ENCODE measurements at regions not wholly inside any gene's neighbourhood (a gene's known extent, or its start where the extent isn't known, plus 50 kb on each side); places are given as distances from the start of the nearest gene placed in this dataset.

DNA sequence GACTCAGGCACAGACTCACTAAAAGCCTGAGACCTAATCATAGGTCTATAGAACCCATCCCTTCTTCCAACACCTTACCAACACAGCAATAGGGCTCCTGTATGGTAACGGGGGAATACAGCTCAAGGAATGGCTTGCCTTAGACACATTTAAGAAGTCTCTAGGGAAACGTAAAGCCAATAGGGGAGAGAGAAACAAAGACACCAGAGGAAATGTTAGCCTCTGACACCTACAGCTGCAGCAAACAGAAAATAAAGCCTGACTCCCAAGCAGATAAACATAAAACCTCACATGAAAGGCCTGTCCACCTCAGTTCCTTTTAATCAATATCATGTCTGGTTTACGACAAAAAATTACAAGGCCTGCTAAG lies 51.1 kb upstream of the NCOA1 start:
- no peak for DNase-seq

DNA sequence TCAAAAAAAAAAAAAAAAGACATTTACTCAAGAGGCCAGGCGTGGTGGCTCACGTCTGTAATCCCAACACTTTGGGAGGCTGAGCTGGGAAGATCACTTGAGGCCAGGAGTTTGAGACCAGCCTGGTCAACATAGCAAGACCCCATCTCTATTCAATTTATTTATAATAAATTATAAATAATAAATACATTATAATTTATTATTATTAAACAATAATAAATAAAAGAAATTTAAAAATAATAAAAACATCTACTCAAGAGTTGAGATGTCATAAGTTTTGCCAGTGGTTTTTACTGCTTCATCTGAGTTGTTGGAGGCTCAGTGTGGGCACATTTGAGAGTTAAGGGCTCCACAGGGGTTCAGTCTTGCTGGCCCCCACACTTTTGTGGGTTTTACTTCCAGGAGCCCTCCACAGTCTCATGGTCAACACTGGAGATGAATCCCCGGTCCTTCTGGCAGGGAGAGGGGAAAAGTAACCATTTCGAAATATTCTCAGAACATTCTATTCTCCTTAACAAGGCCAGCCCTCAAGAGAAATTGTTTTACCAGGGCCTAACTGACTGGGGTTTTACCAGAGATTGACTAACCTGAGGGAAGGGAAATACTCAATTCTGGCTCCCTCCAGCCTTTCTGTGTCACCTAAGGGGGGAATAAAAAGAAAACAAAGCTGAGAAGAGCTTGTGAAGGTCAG lies 51.6 kb upstream of the NCOA1 start:
- no peak for DNase-seq

DNA sequence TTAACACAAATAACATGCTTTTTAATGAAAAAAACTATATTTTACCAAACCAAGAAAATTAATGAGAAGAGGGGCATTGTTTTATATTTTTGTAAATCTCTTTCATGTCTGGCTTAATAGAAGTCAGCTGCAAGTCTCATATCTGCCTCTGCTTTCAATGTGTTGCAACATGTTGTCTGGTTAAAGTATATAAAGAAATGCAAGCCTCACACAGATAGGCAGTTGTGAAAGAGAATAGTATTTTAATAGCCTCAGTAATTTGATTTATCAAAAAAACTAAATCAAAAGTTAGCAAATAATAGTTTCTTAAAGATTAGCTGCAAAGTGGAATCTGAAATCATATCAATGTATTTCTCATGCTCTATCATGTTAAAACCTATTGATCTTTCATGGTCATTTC lies 52.9 kb upstream of the NCOA1 start:
- DNase-seq = no peak

DNA sequence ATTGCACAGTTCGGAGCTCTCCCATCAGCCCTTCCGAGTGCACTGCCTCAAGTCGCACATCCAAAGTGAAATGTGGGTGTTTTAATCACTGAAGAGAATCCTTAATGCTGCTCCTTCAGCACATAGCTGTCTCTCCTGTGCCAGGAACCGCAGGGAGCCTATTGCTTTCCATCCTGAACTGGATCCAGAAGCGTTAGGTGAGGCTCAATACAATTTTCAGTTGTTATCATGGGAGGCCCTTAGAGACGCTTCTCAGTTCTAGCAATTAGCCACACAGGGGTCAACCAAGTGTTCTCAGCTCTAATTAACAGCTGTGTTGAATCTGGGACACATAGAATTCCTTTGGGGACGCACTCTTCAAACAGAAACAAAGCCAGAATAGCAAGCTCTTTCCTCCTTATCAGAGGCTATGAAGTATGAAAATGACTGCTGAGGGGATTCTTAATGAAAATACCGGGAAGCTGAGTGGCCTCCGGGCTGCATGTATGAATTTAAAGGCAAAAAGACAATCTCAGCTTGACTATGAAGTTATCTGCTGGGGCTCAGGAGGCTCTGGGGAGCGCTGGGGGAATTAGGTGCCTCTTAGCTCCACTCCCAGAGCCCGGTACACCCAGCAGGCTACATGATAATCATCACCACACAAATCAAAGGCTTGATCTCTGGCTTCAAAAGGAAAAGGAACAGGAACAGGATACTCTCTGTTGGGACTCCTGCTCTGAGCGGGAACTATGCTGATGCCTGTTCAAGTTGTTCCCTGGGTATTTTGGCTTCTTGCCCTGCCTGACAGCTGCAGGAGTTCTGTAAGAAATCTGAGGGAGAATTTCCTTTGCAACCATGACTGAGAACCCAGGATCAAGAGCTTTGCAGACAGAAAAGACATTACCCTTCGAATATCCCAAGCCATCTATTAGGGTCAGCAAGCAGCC lies 55.4 kb upstream of the NCOA1 start:
- DNase-seq = peak; percentile 99

DNA sequence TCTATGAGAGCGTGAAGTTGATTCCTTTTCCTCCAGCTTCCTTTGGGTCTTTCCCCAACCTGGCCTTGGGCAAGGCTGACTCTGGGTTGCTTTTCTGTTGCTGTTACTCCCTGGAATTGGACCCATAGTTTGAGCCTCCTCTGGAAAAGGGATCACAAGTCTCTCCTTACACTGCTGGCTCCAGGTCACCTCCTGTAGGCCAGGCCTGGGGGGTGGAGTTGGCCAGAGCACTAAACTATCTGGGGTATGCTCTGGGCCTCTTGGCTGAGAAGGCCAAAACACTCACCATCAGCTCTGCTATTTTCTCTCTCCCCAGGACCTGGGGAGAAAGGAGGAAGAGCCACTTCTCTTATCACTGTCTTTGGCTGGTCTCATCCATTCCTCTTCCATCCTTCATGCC lies 56.5 kb upstream of the NCOA1 start:
- peak; percentile 61 for DNase-seq

DNA sequence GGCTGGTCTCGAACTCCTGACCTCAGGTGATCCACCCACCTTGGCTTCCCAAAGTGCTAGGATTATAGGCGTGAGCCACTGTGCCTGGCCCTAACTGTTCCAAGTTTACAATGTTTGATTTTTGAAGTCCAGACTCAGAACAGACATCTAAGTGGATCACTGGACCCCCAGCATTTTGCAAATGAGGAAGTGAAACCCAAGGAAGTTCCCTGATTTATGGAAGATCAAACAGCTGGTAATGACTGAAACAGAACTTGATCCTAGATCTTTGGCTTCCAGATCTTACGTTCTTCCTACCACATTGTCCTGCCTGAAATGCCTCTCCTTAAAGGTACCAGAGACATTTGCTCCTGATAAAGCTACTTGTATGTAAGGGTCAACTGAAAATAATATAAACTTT lies 58.3 kb upstream of the NCOA1 start:
- DNase-seq = no peak

DNA sequence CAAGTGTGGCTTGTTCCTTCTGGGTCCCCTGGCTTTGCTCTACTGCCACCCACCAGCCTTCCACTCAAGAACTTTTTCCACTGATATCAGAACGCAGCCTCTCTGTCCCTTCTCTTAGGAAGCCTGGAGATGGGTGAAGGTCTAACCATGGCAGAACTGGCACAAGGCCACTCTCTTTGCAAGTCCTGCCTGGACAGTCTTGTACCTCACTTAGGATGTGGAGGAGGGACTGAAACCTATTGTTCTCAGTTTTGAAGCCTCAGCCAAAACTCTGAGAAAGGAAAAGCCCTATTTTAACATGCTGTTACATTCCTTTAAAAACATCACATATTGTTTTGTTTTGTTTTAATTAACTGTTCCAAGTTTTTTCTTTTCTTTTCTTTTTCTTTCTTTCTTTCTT lies 58.9 kb upstream of the NCOA1 start:
- DNase-seq = peak; percentile 38

DNA sequence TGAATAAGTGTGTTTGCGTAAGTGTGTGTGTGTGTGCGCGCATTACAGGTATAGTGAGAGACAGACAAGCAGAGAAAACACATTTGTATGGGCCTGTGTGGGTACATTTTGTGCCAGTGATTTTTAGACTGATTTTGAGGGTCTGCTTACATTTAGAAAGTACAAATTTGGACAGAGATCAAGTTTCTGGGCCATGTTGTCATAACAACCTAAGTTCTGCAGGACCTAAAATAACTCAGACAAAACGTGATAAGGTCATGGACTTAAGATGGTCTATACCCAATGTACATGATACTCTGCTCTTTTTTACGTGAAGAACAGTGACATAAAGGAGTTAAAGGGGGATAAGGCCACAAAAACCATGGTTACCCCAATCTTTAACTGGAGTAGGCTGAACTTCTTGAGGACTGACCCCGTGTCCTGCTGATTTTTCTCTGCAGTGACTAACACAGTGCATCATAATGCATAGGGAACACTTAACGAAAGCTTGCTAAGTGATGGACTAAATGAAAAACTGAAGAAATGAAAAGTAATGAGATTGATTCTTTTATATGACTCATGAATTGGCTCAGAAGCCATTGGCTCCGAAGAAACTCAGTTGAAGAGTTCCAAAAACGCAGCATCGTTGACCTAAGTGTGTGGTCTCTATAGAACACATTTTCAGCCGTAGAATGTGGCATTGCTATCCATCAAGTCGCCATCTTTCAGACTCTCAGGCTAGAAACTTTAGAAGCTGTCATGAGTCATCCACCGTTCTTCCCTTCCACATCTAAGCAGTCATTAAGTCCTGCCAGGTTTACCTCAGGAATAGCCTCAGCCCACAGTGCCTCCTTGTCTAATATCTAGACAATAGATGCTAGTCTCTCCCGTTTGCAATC lies 61.6 kb upstream of the NCOA1 start:
- peak; percentile 66 for DNase-seq

DNA sequence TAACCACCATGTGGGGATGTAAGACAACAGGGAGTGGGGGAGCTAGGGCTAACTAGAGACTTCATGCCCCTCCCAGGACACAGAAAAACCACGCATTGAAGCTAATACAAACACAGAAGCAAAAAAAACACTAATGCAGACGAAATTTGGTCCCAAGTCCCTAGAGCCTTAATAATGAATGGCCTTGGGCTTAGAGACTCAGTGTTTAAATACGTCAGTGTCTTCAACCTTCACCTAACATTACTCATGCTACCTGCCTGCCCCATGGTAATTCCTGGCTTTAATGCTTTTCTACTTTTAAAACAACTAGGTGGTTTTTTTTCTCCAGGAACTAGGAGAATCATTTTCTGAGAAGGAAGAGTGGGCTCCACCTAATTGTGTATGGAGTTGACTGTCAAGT lies 64.1 kb upstream of the ITSN2 start:
- no peak for DNase-seq

DNA sequence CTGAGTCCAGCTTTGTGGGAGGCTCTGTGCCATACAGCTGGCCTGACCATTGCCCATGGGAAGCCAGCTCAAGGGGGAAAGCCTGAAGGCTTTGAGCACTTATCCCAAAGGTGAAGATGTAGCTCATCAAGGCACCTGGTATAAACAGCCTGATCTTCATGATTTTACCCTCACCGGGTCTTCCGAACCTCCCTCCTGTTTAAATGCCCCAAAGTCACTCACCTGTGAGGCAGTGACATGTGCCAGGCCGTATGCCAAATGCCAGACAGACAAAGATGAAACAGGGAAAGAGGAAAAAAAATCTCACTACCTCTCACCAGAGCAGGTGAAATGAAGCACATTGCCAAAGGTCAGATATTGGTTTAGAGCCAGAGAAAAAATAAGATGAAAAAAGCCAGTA lies 62.8 kb upstream of the ITSN2 start:
- no peak for DNase-seq

DNA sequence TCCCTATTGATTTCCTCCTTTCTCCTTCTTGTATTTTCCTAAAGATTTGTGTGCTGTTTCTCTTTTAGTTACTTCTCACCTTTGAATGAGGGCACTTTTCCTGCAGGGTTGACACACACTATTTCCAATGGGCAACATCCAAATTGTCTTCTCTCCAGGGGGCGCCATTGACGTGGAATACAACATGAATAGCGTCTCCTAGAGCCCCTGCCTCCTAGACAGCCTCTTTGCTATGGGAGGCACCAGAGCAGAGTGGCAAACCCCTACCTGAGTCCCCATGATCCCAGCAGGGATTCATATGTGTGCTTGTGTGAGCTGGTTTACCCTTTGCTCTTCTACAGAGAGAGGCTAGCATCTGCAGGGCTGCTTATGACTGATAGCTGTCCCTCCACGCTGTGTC lies 61.3 kb upstream of the ITSN2 start:
- DNase-seq = peak; percentile 77

DNA sequence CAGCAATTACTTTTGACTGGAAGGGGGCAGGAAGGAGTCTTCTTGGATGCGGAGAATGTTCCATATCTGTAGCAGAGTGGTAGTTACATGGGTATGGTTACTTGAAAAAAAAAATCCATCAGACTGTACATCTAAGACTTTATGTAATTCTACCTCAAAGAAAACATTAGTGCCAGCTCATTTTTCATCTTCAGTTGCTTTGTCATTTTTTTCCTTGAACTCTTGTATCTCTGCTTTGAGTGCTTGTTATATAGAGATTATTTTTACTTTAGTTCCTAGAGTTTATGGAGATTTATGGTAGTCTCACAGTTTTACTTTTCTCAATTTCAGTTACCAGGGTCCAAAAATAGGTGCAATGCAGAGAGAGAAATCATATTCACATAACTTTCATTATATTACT lies 60.0 kb upstream of the ITSN2 start:
- no peak for DNase-seq

DNA sequence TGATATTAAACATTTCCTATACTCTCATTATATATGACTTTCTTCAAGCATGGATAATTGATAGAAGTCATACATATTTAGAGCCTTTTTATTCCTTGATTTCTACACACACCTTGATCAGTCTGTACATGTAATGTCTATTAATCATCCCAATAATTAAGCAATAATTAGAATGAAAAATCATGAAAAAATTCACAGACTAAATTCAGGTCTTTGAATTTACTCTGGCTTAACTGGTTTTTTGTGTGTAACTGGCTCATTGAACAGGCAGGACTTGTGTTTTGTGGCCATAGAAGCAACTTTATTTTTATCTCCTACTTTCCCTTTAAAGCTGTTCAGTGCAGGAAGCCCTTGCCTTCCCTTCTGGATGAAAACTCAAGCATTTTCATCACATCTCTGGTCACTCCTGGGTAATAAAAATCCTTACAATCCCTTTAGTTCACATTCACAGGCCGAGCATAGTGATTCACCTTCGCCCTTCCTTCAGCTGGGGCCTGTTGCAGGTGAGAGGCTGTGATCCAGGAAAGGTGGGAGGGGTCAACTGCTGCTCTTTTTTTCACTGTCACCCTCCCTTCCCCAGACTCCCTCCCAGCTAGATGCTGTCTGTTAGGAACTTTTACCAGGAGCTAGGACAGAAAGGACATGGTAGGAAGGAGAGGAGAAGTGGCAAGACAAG lies 58.0 kb upstream of the ITSN2 start:
- no peak for DNase-seq

DNA sequence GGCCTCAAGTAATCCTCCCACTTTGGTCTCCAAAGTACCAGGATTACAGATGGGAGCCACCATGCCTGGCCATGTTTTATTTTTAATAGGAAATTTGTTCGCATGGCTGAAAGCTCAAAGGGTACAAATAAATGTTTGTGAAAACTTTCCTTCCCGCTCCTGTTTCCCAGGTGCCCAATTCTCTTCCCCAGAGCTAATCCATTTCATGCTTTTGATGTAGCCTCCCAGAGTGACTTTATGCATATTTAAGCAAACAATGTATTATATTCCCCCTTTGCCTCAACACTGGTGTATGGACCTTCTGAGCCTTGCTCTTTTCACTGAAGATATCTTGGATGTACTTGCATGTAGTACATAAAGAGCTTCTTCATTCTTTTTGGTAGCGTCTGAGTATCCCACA lies 52.5 kb upstream of the ITSN2 start:
- DNase-seq = no peak

DNA sequence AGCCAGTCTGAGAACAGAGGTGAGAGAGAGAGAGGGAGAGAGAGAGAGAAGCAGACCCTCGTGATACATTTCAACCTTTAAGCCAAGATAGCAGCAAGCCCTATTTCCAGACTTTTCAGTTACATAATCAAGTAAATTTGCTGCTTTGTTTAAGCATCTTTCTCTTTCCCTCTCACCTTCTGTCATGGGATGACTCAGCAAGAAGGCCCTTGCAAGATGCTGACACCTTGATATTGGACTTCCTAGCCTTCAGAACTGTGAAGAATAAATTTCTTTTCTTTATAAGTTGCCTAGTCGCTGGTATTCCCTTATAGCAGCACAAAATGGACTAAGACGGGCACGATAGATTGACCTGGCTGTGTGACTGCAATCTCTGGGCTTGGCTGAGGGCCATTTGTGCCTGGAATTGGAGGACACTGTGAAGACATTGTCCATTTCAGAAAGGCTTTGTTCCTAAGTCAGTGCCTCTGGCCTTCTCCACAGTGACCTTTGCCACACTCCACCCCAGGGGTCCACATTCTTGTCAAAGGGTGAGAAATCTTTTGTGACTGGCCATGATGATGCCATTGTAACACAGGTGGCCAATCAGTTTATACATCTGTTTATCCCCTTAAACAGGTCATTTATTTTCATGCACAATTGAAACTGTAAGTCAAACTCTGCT lies 51.3 kb upstream of the ITSN2 start:
- DNase-seq = no peak

DNA sequence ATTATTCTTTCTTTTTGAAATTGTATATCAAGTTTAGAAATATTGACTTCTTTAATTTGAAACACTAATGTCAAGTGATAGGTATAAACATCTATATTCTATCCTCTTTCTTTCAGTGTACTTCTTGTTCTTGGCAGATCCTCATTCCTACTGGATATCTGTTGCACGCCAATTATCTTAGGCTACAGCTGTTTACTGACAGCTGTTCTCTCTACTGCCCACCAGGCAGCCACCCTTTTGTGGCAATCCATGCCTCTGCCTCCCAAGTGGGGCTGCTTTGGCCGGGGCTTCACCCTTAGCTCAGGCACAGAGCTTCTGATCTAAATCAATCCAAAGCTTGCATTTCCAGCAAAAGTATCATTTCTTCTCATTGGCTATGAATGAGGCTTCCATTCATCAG lies 50.6 kb upstream of the ITSN2 start:
- DNase-seq = peak; percentile 85

DNA sequence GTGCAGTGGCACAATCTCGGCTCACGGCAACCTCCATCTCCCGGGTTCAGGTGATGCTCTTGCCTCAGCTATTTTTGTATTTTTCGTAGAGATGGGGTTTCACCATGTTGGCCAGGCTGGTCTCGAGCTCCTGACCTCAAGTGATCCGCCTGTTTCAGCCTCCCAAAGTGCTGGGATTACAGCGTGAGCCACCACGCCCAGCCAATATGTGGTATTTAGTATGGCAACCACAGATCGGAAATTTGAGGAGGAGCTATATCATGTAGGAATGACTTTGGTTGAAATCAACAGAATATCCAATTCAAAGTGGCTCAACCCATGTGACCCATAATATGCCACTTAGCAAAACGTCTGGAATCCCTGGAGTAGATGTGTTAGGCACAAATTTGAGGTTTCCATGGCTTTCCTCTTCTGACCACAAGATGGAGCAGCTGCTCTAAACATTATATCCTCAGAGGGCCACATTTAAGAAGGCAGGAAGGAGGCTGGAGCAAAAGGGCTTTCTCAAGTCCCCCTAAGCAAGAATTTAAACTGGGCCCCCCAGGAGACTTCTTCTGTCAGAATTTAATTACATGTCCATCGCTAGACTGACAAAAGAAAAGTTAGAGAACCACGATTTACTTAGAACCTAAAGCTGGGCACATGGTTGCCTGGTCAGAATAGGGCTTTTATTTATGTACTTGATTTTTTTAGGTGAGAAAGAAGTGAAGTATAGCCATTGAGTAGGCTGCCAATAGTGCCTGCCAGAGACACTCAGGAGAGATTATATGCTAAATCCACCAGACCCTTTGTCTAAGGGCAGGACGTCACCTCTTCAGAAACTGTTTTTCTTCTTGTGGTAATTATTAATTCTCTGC lies 49.6 kb upstream of the ITSN2 start:
- DNase-seq = peak; percentile 95

All from tongue (tissue), 1 donor.